ENCODE measurements at regions not wholly inside any gene's neighbourhood (a gene's known extent, or its start where the extent isn't known, plus 50 kb on each side); places are given as distances from the start of the nearest gene placed in this dataset.

GRCh38 chr2:181780047-181780651 is 99.8 kb upstream of the NEUROD1 start:
- TF ChIP-seq POLR2A (IDR thresholded peaks at IDR 0.05), result no peak
- no peak for TF ChIP-seq CTCF (IDR thresholded peaks at IDR 0.05)

All from stomach (tissue), 4 donors.